RCC 7860 (cell line): ENCODE measurements at regions not wholly inside any gene's neighbourhood (a gene's known extent, or its start where the extent isn't known, plus 50 kb on each side); places are given as distances from the start of the nearest gene placed in this dataset.
A peak's percentile ranks its signal among the peaks of the same experiment; 100 is the strongest.
"Not testable (repeated sequence)": the region's sequence is repeated elsewhere in the genome, so short reads cannot be mapped to it uniquely, and the experiment has no call there.

Experiments used
- DNase-seq: peaks from one replicate; pipeline ENCODE4 v3.0.0-alpha.2; 2015; ENCODE audit warnings: low spot score
- FAIRE-seq: peaks from 2 replicates; lab custom pipeline; 2012; peaks lifted over from hg19 to GRCh38; lab: Jason Lieb, UNC

DNA sequence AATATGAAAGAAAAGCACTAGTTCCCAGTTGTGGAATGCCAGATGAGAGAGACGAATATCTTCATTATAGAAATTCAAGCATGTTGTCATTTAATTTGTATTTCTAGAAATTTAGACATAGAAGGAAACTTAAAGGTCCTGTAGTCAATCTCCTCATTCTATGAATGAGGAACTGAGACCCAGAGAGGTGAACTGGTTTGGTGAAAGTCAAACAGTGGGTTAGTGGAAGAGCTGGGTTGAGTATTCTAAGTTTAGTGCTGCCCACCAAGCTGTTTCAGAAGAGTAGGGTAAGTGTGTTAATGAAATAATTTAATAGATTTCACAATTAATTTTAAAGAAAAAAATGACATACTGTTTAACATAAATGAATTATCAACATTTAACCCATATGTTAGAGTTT, 655.2 kb downstream of the FAM133A start:
- DNase-seq = no peak
- FAIRE-seq = no peak

DNA sequence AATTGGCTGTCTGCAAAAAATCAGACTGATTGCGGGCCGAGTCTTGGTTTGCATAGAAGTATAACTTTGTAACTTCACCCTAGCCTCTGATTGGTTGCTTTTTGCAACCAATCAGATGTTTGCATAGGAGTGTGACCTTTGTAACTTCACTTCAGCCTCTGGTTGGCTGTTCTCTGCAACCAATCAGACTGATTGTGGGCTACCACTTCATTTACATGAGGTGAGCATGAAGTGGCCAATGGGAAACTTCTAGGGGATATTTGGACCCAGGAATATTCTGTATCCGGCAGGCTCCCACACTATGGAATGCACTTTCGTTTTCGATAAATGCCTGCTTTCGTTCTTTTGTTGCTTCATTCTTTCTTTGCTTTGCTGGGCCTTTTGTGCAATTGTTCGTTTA, 667.7 kb downstream of the FAM133A start:
- not testable (repeated sequence) for FAIRE-seq
- DNase-seq = peak; percentile 8

DNA sequence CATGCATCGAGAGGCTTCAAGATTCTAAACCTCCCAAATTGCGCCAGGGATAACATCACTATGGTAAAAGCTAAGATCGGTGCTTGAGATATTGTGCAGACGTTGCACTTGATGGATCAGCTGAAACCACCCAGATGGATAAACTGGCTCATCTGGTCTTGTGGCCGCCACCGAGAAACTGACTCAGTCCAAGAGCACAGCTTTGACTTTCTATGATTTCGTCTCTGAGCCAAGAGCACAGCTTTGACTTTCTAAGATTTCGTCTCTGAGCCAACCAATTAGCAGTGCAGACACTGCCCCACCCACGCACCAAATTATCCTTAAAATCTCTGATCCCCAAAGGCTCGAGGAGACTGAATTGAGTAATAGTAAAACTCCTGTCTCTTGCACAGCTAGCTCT, 687.2 kb downstream of the FAM133A start:
- FAIRE-seq (no peak), DNase-seq (no peak)

DNA sequence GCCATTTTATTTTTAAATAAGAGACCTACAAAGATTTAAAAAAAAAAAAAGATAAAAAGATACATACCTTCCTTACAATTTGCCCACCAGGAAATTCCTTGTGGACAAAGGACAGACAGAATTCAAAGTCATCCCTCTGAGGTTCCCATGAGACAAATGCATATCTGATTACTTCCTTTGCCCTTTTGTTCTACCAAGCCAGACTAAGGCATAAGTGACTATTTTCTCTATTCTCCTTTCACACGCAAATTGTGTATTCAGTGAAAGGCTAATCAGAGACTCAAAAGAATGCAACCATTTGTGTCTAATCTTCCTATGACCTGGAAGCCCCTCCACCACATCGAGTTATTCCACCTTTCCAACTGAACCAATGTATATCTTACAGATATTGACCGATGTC, 691.7 kb downstream of the FAM133A start:
- DNase-seq (no peak), FAIRE-seq (no peak)

DNA sequence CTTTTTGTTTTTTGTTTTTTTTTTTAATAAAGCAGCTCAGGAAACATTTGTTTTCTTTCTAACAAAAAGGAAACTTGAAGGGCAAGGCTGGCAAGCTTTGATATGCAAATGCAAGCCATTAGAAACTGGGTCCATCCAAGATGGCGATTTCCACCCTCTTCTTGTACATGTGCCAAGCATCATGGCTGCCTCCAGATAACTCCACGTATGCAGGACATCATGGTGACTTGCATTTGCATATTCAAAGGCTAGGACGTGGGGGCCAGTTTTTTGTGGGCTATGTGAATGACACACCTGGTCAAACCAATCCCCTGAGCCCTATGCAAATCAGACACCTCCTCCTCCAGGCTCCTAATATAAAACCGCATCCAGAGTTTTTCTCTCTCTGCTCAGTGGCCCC, 692.6 kb downstream of the FAM133A start:
- FAIRE-seq (no peak), DNase-seq (no peak)

DNA sequence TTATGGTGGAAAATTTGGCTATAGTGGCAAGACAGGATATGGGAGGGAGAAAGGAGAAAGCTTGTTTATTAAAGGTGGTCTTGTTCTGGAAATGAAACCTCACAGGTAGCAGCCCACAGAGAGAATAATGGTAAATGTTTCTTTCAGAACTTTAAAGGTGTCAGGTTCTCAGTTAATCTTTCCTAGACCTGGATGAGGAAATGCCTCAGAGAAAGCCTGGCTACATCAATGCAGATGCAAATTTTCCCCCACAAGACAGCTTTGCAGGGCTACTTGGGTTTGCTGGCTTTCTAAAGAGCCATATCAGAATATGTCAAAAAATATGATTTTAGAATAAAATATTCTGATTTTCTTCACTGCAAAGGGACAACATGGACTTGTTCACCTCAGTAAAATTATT, 715.0 kb downstream of the FAM133A start:
- FAIRE-seq (no peak), DNase-seq (no peak)

DNA sequence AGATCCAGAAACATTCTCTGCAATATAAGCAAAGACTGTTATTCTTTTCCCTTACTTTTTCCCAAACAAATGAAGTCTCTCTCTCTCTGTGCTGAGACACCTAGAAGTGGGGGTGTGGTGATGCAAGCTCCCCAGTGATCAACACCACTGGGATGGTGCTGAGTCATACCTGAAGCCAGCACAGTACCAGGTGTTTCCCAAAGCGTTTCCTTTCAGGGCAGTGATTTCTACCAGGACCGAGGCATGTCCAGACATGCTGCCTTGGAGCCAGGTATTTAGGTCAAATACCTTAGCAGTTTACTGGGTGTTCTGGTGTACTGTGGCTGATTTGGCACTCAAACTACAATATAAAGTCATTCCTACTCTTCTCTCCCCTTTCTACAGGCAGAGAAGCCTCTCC, 726.5 kb downstream of the FAM133A start:
- no peak for FAIRE-seq
- DNase-seq = no peak

DNA sequence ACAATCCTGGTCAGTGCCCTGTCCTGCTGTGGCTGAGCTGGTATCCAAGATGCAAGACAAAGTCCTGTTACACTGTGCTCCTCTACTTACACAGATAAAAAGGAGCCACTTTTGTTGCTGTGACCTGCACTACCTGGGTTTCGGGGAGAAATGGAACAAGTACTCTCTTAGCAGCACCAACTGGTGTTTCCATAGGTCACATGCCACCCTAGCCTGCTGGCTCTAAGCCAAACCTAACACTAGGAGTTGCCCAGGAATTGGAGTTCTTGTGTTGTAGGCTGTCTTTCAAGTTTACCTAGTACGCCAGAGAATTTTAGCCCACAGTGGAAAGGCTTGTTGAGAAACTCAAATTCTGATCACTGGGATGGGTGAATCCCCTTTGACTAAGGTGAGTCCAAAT, 727.4 kb downstream of the FAM133A start:
- FAIRE-seq (no peak), DNase-seq (no peak)

DNA sequence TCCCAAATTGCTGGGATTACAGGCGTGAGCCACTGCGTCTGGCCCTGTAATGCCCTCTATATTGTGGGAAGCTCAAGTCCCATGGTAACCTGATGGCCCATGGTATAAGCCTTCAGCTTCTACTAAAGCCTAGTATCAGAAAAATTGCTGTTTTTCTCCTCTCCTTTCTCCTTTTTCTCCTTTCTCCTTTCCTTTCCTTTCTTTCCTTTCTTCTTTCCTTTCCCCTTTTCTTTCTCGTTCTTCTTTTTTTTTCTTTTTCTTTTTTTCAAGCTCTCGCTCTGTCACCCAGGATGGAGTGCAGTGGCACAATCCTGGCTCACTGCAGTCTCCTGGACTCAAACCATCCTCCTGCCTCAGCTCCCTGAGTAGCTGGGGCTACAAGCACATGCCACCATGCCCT, 740.7 kb downstream of the FAM133A start:
- DNase-seq (no peak), FAIRE-seq (no peak)

DNA sequence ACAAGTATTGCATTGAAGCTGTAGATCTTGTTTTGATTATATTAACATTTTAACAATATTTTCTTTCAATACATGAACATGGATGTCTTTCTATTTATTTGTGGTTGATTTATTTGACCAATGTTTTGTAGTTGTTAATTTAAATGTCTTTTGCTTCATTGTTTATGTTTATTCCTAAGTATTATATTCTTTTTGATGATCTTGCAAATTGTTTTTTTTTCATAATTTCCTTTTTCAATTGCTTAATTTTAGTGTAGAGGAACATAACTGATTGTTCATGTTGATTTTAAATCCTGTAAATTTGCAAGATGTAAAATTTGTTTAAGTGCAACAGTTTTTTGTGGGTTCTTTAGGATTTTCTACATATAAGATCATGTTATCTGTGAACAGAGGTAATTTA, 744.1 kb downstream of the FAM133A start:
- no peak for FAIRE-seq
- no peak for DNase-seq

DNA sequence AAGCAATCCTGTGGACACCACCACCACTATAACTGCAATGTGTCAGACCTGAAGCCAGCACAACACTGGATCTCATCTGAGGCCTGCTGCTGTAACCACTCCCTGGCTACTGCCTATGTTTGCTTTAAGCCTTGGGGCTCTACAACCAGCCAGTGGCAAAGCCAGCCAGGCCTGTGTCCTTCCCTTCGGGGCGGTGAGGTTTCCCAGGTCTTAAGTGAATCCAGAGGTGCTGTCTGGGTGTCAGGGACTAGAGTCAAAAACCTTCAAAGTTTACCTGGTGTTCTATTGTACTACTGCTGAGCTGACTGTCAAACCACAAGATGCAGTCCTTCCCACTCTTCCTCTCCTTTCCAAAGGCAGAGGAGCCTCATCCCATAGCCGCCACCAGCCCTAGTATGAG, 750.5 kb downstream of the FAM133A start:
- no peak for DNase-seq
- FAIRE-seq = no peak

DNA sequence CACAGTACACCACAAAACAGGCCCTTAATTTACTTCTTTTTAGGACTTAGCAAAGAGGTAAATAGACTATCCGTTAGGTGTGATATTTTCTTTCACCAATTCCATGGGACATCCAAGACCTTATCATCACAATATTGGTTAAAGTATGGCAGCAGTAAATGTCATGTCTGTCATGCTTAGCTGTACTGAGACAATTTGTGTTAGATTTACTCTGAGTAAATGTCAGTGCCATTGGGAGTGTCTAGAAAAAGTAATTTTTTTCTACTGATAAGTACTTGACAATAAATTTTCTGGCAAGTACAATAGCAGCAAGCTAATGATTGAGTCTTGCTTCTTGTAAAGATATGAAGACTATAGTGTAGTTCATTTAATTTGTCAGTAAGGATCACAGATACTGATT, 756.1 kb downstream of the FAM133A start:
- DNase-seq (no peak), FAIRE-seq (no peak)

DNA sequence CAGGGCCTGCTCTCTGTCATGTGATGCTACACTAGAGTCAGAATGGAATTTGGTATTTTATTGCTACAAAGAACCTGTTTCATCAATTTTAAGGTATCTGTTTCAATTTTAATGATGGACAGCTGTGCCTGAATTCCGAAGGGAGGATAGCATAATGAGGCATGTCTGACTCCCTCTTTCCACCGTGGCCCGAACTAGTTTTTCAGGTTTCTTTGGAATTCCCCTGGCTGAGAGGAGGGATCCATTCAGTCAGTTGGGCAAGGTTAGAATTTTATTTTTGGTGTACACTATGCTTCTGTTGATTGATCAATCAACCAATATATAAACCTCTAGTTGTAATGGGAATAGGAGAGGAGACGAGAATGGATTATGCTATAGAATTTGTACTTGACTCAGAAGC, 761.8 kb downstream of the FAM133A start:
- DNase-seq = no peak
- no peak for FAIRE-seq

DNA sequence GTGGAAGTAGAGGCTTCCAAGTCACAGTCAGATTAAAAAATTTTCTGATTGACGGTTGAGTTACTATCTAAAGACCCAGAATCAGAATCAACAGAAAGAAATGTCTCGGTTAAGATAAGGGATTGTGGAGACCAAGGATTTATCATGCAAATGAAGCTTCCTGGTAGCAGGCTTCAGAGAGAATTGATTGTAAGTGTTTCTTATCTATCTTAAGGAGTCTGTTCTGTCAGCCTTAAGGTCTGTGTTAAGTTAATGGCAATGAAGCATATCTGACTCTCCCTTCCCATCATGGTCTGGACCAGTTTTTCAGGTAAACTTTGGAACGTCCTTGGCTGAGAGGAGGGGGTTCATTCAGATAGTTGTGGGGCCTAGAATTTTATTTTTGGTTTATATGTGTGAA, 780.2 kb downstream of the FAM133A start:
- DNase-seq (no peak), FAIRE-seq (no peak)

DNA sequence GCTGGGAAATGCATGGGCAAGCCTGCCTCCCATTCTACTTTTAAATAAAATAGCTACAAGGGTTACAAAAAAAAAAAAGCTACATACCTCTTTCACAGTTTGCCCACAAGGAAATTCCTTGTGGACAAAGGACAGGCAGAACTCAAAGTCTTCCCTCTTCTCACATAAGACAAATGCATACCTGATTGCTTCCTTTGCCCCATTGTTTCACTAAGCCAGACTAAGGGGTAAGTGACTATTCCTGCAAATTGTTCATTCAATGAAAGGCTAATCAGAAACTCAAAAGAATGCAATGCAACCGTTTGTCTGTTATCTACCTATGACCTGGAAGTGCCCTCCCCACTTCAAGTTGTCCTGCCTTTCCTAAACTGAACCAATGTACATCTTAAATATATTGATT, 780.6 kb downstream of the FAM133A start:
- DNase-seq (no peak), FAIRE-seq (no peak)

DNA sequence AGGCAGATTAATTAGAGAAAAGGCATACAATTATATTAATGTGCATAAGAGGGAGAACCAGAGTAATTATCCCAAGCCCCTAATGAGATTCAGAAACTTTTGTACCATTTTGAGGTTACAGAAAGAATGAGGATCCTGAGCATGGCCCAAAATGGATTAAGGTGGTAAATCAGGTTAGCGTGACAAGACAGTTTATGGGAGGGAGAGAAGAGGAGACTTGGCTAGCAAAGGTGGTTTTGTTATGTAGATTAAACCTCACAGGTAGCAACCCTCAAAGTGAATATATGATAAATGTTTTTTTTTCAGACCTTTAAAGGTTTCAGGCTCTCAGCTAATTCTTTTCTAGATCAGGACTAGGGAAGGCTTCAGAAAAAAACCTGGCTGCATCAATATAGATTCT, 781.8 kb downstream of the FAM133A start:
- no peak for FAIRE-seq
- DNase-seq = no peak

DNA sequence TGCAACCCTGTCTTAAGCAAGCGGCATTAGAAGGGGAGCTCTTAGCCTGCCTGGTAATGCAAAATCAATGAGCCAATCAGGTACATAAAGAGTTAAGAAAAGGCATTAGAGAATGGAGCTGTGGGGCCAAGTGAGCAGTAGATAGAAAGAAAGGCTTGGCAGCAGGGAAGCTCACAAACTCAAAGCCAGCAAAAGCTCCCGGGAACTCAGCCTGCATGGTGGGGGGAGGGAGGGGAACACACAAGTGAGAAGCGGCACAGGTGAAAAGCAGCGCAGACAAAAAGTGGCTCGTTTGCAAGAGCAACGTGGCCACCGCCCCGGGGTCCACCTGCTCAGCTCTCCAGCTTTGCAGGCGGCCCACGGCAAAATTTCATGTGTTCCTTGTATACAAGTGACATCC, 818.5 kb downstream of the FAM133A start:
- no peak for DNase-seq
- no peak for FAIRE-seq

DNA sequence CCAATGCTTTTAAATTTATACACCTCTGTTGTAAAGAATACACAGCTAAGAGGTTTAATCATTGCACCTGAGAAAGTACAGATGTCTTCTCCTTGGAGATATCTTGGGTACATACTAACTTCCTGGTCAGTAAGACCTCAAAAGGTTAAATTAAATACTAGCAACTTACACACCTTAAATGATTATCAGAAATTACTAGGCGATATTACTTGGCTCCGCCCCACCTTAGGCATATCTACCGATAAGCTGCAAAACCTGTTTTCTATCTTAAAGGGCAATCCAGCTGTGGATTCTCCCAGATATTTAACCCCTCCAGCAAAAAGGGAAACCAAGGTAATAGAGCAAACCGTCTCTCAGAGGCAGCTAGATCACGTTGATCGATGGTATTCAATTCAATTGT, 819.4 kb downstream of the FAM133A start:
- DNase-seq = no peak
- FAIRE-seq = no peak

DNA sequence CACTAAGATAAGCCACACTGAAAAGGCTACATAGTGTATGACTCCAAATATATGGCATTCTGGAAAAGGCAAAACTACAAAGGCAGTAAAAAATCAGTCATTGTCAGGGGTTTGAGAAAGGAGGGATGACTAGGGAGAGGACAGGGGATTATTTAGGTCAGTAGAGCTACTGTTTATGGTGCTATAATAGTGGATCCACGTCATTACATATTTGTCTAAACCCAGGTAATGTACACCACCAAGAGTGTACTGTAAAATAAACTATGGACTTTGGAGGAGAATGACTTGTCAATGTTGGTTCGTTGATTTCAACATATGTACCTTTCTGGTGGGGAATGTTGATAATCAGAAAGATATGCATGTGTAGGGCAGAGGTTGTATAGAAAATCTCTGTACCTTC, 837.6 kb downstream of the FAM133A start:
- FAIRE-seq = no peak

DNA sequence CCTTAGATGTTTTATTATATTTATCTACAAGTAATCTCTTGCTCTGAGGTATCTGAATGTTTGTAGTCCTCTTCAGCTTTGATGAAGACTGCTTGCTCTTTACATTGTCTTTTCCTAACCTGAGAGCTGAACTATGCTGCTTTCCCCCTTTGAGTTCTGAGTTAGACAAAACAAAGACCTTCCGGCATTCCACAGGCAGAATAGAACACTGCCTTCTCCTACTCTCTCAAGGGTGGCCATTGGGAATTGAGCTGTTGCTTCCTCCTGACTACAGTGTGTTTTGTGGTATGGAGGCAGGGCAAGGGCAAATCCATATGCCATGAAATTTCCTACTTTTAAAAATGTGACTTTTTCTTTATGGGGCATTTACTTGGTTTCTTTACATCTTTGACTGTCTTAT, 841.0 kb downstream of the FAM133A start:
- no peak for FAIRE-seq
- no peak for DNase-seq

More for the DNA sequence above, 837.6 kb downstream of the FAM133A start:
- no peak for DNase-seq

DNA sequence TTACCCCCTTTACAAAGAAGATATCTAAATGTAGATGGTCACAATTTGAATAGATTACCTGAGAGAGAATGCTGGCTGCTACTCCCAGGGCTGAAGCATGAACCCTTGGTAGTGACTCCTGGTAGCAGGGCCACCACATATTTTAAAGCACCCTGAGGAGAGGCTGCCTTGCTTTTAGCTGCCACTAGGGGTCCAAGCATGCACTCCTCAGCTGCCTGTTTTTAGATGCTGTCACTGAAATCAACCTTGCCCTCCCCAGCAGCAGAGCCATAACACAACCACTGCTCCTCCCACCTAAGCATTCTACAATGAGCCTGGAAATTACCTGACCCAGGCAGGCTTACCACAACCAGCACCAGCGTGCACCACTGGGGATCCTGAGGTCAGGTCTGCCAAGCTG, 850.9 kb downstream of the FAM133A start:
- FAIRE-seq (no peak), DNase-seq (no peak)

DNA sequence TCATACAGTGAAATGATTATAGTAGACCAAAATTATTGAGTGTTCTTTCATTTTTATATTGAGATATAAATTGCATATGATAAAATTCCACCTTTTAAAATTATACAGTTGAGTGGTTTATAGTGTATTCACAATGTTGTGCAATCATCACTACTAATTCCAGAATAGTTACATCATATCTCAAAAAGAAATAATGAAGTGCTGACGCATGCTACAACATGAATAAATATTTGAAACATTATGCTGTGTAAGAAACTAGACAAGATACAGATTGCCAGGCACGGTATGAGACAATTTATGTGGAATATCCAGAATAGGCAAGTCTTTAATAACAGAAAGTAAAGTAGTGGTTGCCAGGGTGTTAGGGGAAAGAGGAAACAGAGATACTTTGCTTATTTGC, 871.7 kb downstream of the FAM133A start:
- FAIRE-seq = no peak

DNA sequence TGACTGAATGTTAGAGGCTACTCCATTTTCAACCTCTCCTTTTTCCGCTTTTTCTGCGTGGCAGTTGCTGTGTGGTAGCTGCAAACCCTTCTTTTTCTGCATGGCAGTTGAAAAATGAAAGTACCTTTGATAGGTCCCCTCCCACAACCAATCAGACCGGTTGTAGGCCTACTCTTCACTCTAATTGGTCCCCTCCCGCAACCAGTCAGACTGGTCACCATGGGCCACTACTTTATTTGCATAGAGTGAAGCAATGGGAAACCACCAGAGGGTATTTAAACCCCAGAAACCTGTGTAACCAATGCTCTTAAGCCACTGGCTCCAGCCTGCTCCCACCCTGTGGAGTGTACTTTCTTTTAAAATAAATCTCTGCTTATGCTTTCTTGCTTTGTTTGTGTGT, 877.8 kb downstream of the FAM133A start:
- no peak for DNase-seq
- no peak for FAIRE-seq

More for the DNA sequence above, 871.7 kb downstream of the FAM133A start:
- DNase-seq = no peak

DNA sequence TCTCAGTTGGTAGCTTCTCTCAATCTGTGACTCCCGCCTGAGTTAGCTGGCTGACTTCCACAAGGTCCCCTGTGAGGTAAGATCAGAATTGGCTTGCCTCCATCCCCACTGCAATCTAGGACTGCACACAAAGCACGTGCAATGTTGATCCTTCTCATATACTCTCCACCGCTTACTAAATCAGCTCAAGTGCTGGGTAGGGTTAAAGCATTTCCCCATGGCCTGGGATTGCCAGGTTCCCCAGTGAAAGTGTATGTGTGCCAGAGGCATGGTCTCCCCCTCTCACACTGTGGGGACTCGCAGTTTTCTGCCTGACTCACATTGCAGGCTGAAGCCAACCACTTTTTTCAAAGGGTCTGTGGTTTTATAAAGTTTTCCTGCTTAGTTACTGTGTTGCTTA, 886.9 kb downstream of the FAM133A start:
- no peak for DNase-seq
- FAIRE-seq = no peak
